Naive thymus-derived CD4-positive, alpha-beta T cell (primary cell): ENCODE measurements at regions not wholly inside any gene's neighbourhood (a gene's known extent, or its start where the extent isn't known, plus 50 kb on each side); places are given as distances from the start of the nearest gene placed in this dataset.

Source experiments
- ATAC-seq: fragments of 150-1000 bp; cut with Tn5 transposase; 2 replicates; pipeline ENCODE4 v1.10.0; 2021; ENCODE audit warnings: mild to moderate bottlenecking, moderate library complexity
- CTCF ChIA-PET: fragments of 350-600 bp; sonication (Branson Sonifier 250); formaldehyde crosslinking; loops from one replicate; lab custom pipeline; 2021; ENCODE audit warnings: antibody characterized with exemption; lab: Charles Lee
- POLR2A ChIA-PET: fragments of 350-600 bp; sonication (Branson Sonifier 250); formaldehyde crosslinking; loops from one replicate; lab custom pipeline; 2021; ENCODE audit warnings: antibody characterized with exemption, inconsistent platforms; lab: Charles Lee
- DNase-seq, 9 donors: peaks; one replicate each; pipeline versions ENCODE4 v3.0.0 to v3.0.0-alpha.2; 2020 to 2022; ENCODE audit warnings: mixed read lengths in 1 of 9
- H3K27ac ChIP-seq: one replicate; pipeline ENCODE4 v1.7.0; 2013; ENCODE audit warnings: mild to moderate bottlenecking, low read depth, low read length, moderate library complexity
- H3K27me3 ChIP-seq, 2 donors: one replicate each; pipeline ENCODE4 v1.7.0; 2013; ENCODE audit warnings: low read length in 2 of 2, mild to moderate bottlenecking in 2 of 2, moderate library complexity in 2 of 2; ENCODE audit not compliant: control insufficient read depth in 2 of 2, insufficient read depth in 2 of 2
- H3K36me3 ChIP-seq, 3 experiments: 1 replicate in 2 of 3; 2 replicates in 1 of 3; pipeline ENCODE4 v1.7.0; 2013; ENCODE audit warnings: low read length in 3 of 3, mild to moderate bottlenecking in 3 of 3, moderate library complexity in 1 of 3; ENCODE audit not compliant: insufficient read depth in 3 of 3, control insufficient read depth in 2 of 3
- H3K4me1 ChIP-seq, 2 donors: one replicate each; pipeline ENCODE4 v1.7.0; 2013; ENCODE audit warnings: low read length in 2 of 2, mild to moderate bottlenecking in 2 of 2, moderate library complexity in 1 of 2; ENCODE audit not compliant: control insufficient read depth in 2 of 2, insufficient read depth in 2 of 2
- H3K4me3 ChIP-seq: 2 replicates; pipeline ENCODE4 v1.7.0; 2013; ENCODE audit warnings: mild to moderate bottlenecking, low read length
- H3K9me3 ChIP-seq, 3 experiments: 1 replicate in 2 of 3; 2 replicates in 1 of 3; pipeline ENCODE4 v1.7.0; 2013; ENCODE audit warnings: low read length in 3 of 3; ENCODE audit not compliant: control insufficient read depth in 2 of 3
- H3K27ac Mint-ChIP-seq, 9 donors: one replicate each; pipeline ENCODE4 v1.8.0; 2020 to 2022; ENCODE audit warnings: mixed read lengths in 9 of 9, mild to moderate bottlenecking in 8 of 9, moderate library complexity in 5 of 9, inconsistent platforms in 2 of 9
- H3K27me3 Mint-ChIP-seq, 5 donors: one replicate each; pipeline ENCODE4 v1.8.0; 2021 to 2022; ENCODE audit warnings: mixed read lengths in 5 of 5, mild to moderate bottlenecking in 1 of 5
- H3K36me3 Mint-ChIP-seq, 5 donors: one replicate each; pipeline ENCODE4 v1.8.0; 2020 to 2022; ENCODE audit warnings: mixed read lengths in 5 of 5, mild to moderate bottlenecking in 3 of 5, inconsistent platforms in 1 of 5
- H3K4me1 Mint-ChIP-seq, 7 donors: one replicate each; pipeline ENCODE4 v1.8.0; 2020 to 2022; ENCODE audit warnings: mixed read lengths in 7 of 7, mild to moderate bottlenecking in 3 of 7, inconsistent platforms in 1 of 7
- H3K4me3 Mint-ChIP-seq, 10 donors: one replicate each; pipeline ENCODE4 v1.8.0; 2020 to 2022; ENCODE audit warnings: mild to moderate bottlenecking in 10 of 10, mixed read lengths in 10 of 10, moderate library complexity in 6 of 10, inconsistent platforms in 2 of 10
- H3K9me3 Mint-ChIP-seq, 11 donors: one replicate each; pipeline ENCODE4 v1.8.0; 2020 to 2022; ENCODE audit warnings: mixed read lengths in 11 of 11, mild to moderate bottlenecking in 4 of 11, inconsistent platforms in 1 of 11, moderate library complexity in 1 of 11
- intact Hi-C, 2 donors: fragments of 100-400 bp; cut with micrococcal nuclease; formaldehyde crosslinking; loops; one replicate each; pipeline ENCODE4 v1.15.1; 2023

- Mint-ChIP-seq H3K4me3 (no peak overlapping the region), H3K4me1 (no peaks in the 10 kb centered on the region), H3K9me3 (peaks cover 2 to 35% (median 8%) of the 10 kb centered on the region in 11 donors), H3K36me3 (no peaks in the 10 kb centered on the region), H3K27me3 (no peaks in the 10 kb centered on the region), H3K27ac (no peak overlapping the region)
- Histone ChIP-seq H3K4me3 (no peak overlapping the region), H3K27me3 (no peaks in the 10 kb centered on the region), H3K9me3 (no peaks in the 10 kb centered on the region), H3K27ac (no peak overlapping the region), H3K36me3 (no peaks in the 10 kb centered on the region), H3K4me1 (no peaks in the 10 kb centered on the region)
- ChIA-PET CTCF (no interaction called here), POLR2A (no interaction called here)
- ATAC-seq (no peak), DNase-seq (no peak)
- intact Hi-C loops, result no loop called here
Measured at GRCh38 chr7:46490406-46490805, 569.3 kb upstream of the IGFBP3 start.

GRCh38 chr7:46489106-46489505 is 568.0 kb upstream of the IGFBP3 start:
- Histone ChIP-seq H3K27me3 (no peaks in the 10 kb centered on the region), H3K4me1 (no peaks in the 10 kb centered on the region), H3K9me3 (no peaks in the 10 kb centered on the region), H3K4me3 (no peak overlapping the region), H3K36me3 (no peaks in the 10 kb centered on the region), H3K27ac (no peak overlapping the region)
- ChIA-PET POLR2A (no interaction called here), CTCF (no interaction called here)
- H3K4me1 Mint-ChIP-seq, result no peaks in the 10 kb centered on the region
- no peaks in the 10 kb centered on the region for H3K27me3 Mint-ChIP-seq
- intact Hi-C loops, result no loop called here
- no peaks in the 10 kb centered on the region for H3K36me3 Mint-ChIP-seq
- ATAC-seq, result no peak
- no peak overlapping the region for H3K27ac Mint-ChIP-seq
- no peak overlapping the region for H3K4me3 Mint-ChIP-seq
- peaks cover 2 to 34% (median 7%) of the 10 kb centered on the region in 11 donors for H3K9me3 Mint-ChIP-seq
- no peak for DNase-seq

DNA sequence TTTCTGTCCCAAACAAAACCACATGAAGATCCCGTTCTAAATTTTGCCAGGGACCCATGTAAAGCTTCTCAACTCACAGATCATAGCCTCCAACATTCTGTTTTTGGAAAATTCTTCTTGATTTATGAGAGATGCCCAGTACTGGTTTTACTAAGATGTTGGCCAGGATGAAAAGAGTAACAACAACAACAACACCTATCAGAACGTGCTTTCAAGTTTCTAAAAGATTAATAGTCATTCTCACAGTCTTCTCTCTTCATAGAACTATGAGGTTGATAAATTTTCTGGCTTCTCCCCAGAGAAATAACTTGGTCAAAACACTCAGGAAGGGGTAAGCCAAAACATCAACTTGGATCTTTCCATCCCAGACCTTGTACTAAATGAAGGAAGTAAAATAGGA is 567.5 kb upstream of the IGFBP3 start:
- no peak overlapping the region for H3K27ac Mint-ChIP-seq
- Histone ChIP-seq H3K36me3 (no peaks in the 10 kb centered on the region), H3K4me3 (no peak overlapping the region), H3K27ac (no peak overlapping the region), H3K27me3 (peaks cover 0 to 3% of the 10 kb centered on the region in 2 donors), H3K4me1 (no peaks in the 10 kb centered on the region), H3K9me3 (no peaks in the 10 kb centered on the region)
- H3K27me3 Mint-ChIP-seq, result no peaks in the 10 kb centered on the region
- intact Hi-C loops, result no loop called here
- H3K4me3 Mint-ChIP-seq, result no peak overlapping the region
- peaks cover 2 to 30% (median 10%) of the 10 kb centered on the region in 11 donors for H3K9me3 Mint-ChIP-seq
- CTCF ChIA-PET, result no interaction called here
- POLR2A ChIA-PET, result no interaction called here
- peaks cover 0 to 4% (median 0%) of the 10 kb centered on the region in 5 donors for H3K36me3 Mint-ChIP-seq
- no peaks in the 10 kb centered on the region for H3K4me1 Mint-ChIP-seq
- DNase-seq, result no peak
- ATAC-seq, result no peak

GRCh38 chr7:46486256-46487206 is 565.5 kb upstream of the IGFBP3 start:
- Mint-ChIP-seq H3K36me3 (peaks cover 0 to 5% (median 0%) of the 10 kb centered on the region in 5 donors), H3K9me3 (peaks cover 4 to 18% (median 6%) of the 10 kb centered on the region in 11 donors), H3K4me3 (no peak overlapping the region), H3K27ac (no peak overlapping the region), H3K4me1 (no peaks in the 10 kb centered on the region), H3K27me3 (no peaks in the 10 kb centered on the region)
- peaks cover 0 to 3% of the 10 kb centered on the region in 2 donors for H3K27me3 ChIP-seq
- intact Hi-C loops, result no loop called here
- ChIA-PET POLR2A (no interaction called here), CTCF (no interaction called here)
- ATAC-seq (no peak), DNase-seq (no peak)
- no peak overlapping the region for H3K27ac ChIP-seq
- no peaks in the 10 kb centered on the region for H3K4me1 ChIP-seq
- no peaks in the 10 kb centered on the region for H3K9me3 ChIP-seq
- H3K4me3 ChIP-seq, result no peak overlapping the region
- no peaks in the 10 kb centered on the region for H3K36me3 ChIP-seq

- H3K27ac ChIP-seq, result no peak overlapping the region
- H3K9me3 ChIP-seq, result no peaks in the 10 kb centered on the region
- no peak overlapping the region for H3K4me3 ChIP-seq
- no peak for DNase-seq
- H3K27me3 Mint-ChIP-seq, result no peaks in the 10 kb centered on the region
- no peaks in the 10 kb centered on the region for H3K36me3 ChIP-seq
- intact Hi-C loops, result no loop called here
- POLR2A ChIA-PET, result no interaction called here
- H3K4me3 Mint-ChIP-seq, result no peak overlapping the region
- no peak overlapping the region for H3K27ac Mint-ChIP-seq
- CTCF ChIA-PET, result no interaction called here
- ATAC-seq, result no peak
- no peaks in the 10 kb centered on the region for H3K4me1 ChIP-seq
- peaks cover 2 to 14% (median 6%) of the 10 kb centered on the region in 11 donors for H3K9me3 Mint-ChIP-seq
- H3K36me3 Mint-ChIP-seq, result peaks cover 0 to 5% (median 0%) of the 10 kb centered on the region in 5 donors
- H3K4me1 Mint-ChIP-seq, result no peaks in the 10 kb centered on the region
- H3K27me3 ChIP-seq, result peaks cover 0 to 3% of the 10 kb centered on the region in 2 donors
Measured at GRCh38 chr7:46485481-46486065, 564.5 kb upstream of the IGFBP3 start.

DNA sequence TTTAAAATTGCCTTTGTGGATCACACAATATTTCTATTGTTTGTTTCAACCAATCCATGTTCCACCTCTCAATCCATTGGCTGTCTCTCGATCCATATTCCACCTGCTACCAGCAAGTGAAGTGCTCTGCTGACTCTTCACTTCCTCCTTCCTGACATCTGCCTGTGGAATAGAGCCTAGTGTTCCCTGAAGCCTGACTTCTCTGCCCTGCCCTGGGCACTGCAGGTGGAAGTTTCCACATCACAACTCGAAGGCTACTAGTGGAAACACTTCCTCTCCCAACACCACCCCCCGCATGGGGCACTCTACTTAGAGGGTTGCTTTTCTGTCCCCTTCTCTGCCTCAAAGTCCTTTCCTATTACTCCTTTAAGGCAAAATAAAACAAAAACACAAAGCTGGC is 563.8 kb upstream of the IGFBP3 start:
- DNase-seq (no peak), ATAC-seq (no peak)
- no peaks in the 10 kb centered on the region for H3K27me3 Mint-ChIP-seq
- peaks cover 0 to 5% (median 0%) of the 10 kb centered on the region in 5 donors for H3K36me3 Mint-ChIP-seq
- H3K4me1 ChIP-seq, result no peaks in the 10 kb centered on the region
- intact Hi-C loops, result no loop called here
- ChIA-PET CTCF (no interaction called here), POLR2A (no interaction called here)
- H3K4me3 ChIP-seq, result no peak overlapping the region
- peaks cover 0 to 3% of the 10 kb centered on the region in 2 donors for H3K27me3 ChIP-seq
- no peak overlapping the region for H3K4me3 Mint-ChIP-seq
- H3K36me3 ChIP-seq, result no peaks in the 10 kb centered on the region
- H3K4me1 Mint-ChIP-seq, result no peaks in the 10 kb centered on the region
- H3K27ac ChIP-seq, result no peak overlapping the region
- H3K27ac Mint-ChIP-seq, result no peak overlapping the region
- H3K9me3 Mint-ChIP-seq, result peaks cover 2 to 14% (median 6%) of the 10 kb centered on the region in 11 donors
- no peaks in the 10 kb centered on the region for H3K9me3 ChIP-seq
